ENCODE measurements at regions not wholly inside any gene's neighbourhood (a gene's known extent, or its start where the extent isn't known, plus 50 kb on each side); places are given as distances from the start of the nearest gene placed in this dataset.
"Not testable (repeated sequence)": the region's sequence is repeated elsewhere in the genome, so short reads cannot be mapped to it uniquely, and the experiment has no call there.

DNA sequence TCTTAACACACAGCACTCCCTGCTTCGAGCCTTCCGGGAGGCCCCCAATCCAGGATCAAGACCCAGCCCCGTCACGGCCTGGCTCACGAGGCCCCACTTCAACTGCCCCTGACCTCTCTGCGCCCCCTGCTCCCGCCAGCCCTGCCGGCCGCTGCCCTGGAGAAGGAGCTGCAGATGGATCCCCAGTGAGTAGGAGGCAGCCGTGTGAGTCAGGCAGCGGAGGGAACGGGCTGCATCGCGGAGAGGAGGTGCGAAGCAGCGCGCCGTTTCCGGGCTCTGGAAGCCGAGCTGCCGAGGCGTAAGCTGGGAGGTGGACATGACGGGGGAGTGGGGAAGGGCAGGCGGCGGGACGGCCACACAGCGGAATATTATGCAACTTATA, 133.4 kb downstream of the TPRA1 start:
- peak; percentile 93 for DNase-seq

DNA sequence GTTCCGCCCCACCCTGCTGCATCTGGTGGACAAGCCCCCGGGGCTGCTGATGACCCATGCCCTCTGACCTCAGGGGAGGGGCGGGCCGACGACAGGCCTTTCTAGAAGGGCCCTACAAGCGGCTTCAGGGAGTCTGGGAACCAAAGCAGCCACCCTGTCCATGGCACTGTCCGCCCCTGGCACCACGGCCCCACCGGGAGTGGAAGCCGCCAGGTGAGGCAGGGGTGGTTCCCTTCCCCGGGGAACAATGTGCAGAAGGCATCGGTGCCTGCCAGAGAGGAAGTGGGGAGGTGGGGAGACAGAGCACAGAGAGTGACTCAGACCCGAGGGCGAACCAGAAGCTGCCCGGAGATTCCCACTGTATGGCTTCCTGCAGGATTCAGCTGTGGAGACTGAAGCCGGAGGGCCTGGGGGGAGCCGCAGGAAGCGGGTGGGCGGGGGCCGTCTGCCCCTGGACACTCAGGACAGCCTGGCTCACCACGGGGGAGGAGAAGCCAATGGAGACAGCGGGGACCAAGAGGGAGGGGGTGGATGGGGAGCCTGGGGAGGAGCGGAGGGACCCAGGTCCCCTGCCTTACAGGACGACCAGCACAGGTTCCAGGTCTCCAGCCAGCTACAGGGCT, 134.0 kb downstream of the TPRA1 start:
- DNase-seq: peak; percentile 92

DNA sequence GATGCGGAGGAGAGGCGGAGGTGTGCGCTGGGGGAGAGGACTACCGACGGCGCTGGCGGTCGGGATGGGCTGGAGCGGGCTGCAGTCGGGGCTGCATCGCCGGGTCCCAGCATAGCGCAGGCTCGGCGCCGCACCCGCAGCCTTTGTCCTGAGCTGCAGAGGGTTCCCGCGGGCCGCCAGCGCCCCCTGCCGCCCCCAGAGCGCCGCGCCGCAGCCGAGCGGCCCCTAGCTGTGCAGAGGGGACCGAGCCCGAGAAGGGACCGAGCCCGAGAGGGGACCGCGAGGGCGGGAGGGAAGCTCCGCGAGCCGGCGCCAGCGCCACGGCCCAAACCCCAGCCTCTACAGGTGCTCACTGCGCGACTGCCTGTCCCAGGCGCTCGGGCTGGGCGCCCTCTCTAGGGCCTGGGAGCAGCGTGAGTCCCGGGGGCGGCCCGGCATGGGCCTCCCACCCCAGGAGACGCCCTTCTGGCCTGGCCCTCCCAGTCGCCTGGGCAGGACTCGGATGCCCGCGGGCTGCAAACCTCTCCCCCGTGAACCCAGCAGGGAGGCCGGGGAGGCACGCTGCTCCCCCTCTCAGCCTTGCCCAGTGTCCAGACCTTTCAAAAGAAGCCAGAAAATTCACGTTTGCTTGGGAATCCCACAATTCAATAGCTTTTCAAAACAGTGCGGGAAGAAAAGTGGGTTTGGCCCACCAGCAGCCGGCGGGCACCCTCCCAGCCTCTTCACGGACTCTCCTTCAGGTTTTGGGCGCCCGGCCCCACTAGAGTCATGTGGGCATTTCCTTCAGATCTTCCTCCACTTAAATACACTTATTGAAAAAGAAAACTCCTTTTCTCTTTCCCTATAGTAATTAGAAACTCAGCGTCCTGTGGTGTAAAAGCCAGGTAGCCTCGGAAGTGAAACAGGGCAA, 134.7 kb downstream of the TPRA1 start:
- peak; percentile 59 for DNase-seq

DNA sequence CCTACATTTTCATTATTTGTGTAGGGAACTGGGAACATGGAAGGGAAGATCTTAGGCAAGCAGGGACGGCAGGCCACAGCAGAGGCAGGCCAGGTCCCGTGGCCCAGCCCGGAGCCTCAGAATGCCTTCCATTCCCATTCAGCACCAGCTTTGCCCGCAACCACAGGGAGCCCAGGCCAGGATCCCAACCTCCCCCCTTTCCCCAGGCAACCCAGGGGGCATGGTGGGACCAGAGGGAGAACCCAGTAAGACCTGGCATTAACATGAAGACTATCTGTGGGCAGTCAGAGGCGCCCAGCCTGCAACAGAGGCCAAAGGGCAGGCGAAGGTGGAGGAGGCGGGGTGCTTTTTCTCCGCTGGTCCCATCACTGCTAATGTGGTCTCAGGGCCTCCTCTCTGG, 135.6 kb downstream of the TPRA1 start:
- no peak for DNase-seq

DNA sequence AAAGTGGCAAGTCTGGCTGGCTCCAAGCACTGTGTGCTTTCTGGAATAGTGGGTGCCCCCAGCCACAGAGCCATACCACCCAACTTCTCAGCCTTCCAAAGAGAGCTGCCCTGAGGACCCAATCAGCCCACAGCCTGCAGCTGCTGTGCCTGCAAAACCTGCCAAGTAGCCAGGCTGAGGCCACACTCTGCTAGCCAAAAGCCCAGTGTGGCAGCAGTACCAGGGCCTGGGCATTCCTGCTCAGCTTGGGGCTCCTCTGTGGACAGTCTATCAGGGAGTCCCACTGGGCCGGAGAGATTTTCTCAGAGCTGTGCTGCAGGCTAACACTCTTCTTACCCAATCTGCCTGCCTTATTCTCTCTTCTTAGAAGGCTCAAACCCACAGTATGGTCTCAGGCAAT, 136.5 kb downstream of the TPRA1 start:
- no peak for DNase-seq

DNA sequence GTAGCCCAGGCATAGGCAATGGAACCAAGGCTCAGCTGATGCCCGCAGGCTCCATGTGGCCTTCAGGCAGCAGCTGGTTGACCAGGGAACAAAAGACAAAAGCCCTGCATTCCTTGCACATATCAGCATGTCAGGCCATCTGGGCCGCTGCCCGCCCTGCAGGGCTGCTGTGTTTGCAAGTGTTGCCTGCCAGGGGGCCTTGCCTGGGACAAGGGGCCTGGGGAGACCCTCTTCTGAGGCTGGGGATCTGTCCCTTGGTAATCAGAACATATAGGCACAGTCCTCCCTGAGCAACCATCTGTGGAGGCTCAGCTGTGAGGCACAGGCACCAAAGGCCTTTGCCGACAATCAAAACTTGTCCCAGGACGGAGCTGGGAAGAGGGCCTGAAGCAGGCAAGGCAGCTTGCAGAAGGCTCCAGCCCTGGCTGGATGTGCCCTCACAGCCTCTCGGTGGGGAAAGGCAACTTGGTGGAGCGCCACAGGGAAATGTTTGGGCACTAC, 138.2 kb downstream of the TPRA1 start:
- DNase-seq: no peak

DNA sequence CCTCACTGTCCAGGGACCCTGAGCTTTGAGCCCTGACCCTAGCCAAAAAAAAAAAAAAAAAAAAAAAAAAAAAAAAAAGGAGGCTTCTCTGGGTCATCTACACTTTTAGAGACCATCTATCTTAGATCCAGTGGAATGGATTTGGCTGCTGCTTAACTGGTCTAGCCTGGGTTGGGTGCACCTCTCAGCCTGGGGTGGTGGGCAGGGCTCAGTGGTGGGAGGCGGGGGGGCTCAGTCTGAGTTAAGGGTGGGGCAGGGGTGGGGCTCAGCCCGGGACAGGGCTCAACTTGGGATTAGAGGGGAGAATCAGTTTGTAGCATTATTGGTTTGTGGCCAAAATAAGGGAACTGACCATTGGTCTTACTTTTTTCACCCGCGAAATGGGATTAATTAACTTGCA, 139.2 kb downstream of the TPRA1 start:
- DNase-seq: no peak

DNA sequence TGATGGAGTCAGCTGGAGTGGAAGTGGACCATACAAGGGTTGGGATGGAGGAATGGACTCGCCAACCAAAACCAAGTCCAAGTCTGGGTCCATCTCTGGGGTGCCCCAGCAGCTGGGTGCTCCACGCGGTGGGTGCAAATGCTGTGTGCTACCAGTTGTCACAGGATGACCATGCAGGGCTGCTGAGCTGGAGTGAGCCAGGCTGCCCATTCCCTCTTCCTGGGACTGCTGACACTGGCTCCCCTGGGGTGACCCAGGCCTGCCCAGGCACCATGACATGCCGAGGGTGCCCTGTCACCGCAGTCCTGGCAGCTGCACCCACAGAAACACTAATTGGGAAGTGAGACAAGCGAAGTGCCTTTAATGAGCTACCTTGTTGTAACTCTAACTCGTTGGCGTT, 140.2 kb downstream of the TPRA1 start:
- DNase-seq: no peak

DNA sequence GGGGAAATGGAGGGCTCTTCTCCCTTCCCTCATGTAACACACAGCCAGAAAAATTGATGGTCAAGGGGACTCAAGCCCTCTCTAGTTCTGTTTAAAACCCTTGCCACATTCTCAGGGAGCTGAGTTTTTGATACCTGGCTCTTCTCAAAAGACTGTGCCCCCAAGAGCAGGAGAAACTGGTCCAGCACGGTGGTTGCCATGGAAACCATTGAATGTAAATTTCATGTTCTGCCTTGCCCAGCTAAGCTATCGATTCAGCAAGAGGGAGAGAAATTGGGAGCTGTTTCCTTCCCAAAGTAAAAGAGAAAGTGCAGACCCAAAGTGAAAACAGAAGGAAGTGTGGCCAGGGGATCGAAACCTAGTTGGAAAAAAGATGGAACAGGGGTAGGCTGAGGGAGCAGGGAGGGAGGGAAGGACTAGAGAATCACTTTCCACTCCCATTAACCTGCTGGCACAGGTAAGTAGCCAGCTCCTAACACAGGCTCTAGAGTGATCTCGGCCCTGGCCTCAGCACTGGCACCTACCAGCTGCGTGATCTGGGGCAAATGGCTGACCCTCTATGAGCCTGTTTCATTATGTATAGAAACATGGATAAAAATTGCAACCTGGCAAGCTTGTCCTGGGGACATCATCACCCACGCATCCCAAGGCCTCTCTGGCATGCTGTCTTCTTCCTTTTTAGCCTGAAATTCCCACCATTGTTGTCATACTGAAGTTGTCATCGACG, 140.9 kb downstream of the TPRA1 start:
- DNase-seq: no peak

DNA sequence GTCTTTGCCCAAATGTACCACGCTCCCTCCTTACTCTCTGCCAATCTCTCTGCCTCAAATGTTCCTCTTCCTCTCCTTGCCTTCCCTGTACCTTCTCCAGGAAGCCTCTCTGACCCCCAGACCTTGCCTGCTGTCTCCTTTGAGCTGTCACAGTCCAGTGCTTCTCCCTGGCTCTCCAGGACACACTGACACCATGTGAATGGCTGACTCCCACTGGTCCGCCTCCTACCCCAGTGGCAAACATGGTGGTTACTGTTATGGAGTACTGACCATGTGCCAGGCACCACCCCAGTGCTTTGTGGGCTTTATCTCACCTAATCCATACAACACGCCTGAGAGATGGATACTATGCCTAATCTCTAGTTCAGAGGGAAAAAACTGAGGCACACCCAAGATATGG, 141.9 kb downstream of the TPRA1 start:
- DNase-seq: no peak

DNA sequence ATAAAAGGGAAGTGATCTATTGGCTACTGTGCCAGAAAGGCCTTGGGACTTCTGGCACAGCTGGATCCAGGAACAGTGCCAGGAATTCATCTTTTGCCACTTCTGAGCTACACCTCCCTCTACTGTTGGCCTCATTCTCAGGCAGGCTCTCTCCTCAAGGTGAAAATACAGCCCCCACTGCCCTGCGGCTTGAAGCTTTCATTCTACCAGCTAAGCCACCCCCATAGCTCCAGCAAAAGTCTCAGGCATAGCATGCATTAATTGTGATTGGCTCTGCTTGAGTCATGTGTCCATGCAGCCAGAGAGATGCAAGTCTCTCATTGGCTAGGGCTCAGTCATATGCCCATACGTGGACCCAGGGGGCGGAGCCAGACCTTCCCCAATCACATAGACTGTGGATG, 142.4 kb downstream of the TPRA1 start:
- DNase-seq: no peak

DNA sequence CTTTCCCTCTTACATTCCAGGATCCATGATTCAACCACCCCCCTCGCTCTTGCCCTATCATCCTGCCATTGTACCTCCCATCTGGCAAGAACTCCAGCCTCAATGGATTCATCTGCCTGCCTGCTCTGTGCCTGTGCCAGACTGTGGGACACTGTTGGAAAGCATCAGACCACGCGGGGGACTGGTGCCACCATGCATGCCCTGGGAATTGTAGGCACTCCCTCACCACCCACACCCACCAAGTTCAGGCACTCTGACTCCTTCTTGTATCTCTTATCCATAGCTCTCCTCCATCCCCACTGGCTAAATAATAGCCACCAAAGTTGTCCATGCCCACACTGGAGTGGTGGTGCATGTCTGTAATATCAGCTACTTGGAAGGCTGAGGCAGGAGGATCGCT, 143.8 kb downstream of the TPRA1 start:
- DNase-seq: no peak

DNA sequence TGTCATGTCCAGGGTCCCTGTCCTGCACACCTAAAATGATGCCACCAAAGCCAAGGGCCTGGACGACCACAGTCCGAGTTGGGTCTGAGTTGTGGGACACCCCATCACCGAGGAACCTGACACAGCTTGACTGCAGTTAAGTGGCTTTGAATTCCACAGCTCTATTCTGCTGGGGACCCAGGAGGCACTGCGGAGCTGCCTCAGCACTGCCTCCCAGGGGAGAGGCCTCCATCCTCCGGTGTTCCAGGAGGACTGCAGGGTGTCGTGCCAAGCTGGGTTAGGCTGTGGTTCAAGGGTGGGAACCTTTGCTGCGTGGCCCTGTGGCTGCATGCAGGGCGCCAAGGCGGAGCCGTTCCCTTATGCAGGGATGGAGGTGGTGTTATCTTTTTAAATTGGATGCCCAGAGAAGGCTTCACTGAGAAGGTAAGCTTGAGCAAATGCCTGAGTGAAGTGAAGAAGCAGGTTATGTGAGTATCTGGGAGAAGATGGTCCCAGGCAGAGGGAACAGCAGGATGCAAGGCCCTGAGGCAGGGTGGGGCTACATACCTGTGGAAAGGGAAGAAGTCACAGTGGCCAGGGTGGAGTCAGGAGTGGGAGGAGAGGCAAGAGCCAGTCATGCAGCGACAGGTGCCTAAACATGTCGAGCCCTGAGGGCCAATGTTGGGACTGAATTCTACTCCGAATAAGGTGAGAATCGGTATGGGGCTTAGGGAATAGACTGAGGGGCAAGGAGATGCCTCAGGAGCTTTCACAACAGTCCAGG, 144.8 kb downstream of the TPRA1 start:
- DNase-seq: no peak

DNA sequence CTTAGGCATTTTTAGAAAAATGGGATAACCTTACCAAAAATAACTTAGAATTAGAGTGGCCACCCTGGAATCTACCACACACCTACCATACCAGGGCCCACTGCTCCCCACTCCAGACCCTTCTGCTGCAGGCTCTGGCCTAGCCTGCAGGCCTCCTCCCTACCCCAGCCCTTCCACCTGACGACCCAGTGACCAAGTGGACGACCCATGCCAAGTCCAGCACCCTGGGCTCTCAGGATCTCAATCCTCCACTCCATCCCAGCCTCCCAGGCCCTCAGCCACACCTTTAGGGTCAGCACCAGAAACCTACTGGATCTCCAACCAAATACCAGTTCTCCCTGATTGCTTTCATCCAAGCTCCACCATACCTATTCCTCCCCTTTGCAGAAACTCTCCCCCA, 145.8 kb downstream of the TPRA1 start:
- no peak for DNase-seq

DNA sequence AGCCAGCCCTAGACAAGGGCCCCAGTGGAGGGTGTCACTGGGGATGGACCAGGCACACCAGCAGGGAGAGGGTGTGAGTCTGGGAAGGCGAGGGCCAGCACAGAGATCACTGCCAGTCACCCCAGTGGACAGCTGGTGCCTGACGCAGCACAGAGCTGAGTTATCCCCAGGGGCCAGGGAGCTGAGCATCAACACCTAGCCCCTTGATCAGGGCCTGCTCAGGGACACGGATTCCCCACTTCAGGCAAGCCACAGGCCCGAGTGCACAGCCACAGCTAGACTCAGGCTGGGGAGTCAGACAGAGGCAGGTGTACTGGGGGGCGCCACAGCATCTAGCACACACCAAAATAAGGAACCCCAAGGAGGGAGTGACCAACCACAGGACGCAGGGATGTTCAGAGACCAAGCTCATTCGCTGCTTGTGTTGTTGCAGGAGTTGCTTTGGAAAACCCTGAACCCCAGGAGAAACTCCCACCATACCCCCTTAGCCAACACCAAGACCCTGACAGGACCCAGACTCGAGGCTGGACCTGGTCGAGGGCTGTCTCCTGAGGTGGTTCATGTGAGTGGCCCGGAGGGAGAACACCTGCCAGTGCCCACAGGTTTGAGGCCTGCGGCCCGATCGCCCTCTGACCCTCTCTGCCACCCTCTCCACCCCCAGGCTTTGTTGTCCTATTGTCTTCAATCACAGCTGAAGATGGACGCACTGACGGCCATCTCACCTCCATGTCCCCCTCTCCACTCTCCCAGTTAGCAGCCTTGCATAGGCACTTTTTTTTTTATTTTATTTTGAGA, 146.8 kb downstream of the TPRA1 start:
- no peak for DNase-seq

DNA sequence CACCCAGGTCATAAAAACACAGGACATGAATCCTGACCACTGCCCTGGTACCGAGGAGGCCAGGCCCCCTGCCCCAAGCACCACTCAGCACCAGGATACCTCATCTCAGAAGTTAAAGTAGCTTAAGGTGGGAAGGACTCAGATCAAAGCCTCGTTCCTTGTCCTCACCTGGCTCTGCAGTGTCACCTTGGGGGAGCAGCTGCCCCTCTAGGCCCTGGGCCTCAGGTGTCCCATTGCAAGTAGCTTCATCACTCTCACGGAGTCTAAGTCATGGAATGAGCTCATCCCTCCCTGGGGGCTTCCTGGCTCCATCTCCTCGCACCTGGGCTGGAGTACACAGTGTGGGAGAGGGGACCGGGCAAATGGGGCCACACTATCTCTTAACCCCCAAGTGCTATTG, 148.0 kb downstream of the TPRA1 start:
- DNase-seq: no peak

DNA sequence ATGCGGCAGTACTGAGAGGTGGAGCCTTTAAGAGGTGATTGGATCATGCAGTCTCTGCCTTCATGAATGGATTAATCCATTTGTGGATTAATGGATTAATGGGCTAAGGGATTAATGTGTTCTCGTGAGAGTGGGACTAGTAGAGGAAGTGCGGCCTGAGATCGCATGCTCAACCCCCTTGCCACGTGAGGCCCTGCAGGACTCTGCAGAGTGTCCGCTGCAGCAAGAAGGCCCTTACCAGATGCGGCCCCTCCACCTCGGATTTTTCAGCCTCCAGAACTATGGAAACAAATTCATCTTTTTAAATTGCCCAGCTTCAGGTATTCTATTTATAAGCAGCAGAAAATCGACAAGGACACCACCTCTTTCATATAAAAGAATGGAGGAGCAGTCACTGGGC, 148.8 kb downstream of the TPRA1 start:
- DNase-seq: no peak

DNA sequence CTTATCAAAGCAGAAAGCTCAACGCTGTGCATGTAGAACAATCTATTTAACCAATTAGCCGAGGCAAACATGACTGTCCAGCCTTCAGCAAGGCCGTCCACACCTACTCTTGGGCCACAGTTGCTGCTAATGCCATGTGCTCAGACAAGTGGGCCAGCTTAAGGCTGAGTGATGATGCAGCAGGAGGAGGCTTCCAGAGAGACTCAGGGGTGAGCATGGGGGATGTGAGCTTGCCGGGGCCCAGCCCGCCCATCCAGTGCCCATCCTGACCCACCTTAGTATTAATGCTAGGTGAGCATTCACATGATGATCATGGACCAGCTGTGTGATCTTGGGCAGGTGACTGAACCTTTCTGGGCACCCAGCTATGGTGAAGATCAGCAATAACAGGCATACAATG, 150.1 kb downstream of the TPRA1 start:
- no peak for DNase-seq

DNA sequence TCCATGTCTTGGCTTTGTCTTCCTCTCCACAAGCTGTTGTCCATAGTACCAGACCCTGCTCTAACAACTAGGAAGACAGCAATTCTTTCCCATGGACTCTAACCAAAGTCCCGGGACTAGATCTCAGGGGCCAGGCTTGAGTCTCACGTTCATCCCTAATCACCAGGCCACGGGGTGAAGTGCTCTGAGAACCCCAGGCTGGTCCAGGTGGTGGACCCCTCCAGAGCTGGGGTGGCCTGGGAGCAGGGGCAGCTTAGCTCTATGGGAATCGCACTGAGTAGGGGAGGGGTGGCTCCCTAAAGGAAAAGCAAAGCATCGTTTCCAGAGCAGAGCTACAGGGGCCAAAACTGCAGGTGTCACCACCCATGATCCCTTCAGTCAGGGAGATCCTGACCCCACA, 150.9 kb downstream of the TPRA1 start:
- no peak for DNase-seq

DNA sequence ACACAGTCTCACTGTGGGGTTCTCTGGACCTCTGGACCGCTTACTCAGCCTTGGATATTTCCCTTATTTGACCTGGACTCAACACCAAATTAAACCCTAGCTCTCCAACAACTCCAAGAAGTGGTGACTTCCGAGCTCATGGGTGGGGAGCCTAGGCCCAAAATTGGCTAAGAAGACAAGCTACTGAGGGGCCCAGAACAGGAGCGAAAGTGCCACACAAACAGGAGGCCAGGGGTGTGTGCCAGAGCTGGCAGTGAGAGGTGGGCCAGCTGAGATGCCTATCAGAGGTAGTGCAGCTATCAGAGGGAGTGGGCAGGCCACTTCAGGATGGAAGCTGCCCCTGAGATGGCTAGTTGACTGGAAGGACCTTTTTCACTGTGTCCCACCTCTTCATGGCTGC, 151.1 kb upstream of the PRR20G start:
- DNase-seq: no peak

DNA sequence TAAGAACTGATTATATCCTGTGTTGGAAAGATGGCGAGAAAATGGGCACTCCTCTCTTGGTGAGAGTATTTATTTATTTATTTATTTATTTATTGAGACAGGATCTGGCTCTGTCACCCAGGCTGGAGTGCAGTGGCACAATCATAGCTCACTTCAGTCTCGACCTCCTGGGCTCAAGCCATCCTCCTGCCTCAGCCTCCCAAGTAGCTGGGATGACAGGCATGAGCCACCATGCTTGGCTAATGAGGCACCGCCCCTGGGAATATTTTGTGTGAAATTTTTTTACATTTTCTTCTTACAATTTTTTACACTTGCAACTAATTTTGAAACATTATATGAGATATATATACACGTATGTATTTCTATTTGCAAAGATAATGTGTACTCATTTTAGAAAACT, 150.5 kb upstream of the PRR20G start:
- DNase-seq: no peak

DNA sequence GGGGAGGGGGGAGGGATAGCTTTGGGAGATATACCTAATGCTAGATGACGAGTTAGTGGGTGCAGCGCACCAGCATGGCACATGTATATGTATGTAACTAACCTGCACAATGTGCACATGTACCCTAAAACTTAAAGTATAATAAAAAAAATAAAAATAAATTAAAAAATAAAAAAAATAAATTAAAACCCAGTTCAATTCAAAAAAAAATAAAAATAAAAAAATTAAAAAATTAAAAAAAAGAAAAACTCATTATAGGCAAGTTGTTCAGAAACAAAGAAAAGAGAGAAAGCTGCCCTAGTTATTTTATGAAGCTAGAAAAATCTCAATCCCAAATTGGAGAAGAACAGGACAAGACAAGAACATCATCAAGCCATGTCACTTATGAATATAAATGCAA, 147.5 kb upstream of the PRR20G start:
- DNase-seq: not testable (repeated sequence)

Data from NCI-H226 (cell line).